IMR-90 (cell line): ENCODE measurements at regions not wholly inside any gene's neighbourhood (a gene's known extent, or its start where the extent isn't known, plus 50 kb on each side); places are given as distances from the start of the nearest gene placed in this dataset.
"Not testable (repeated sequence)": the region's sequence is repeated elsewhere in the genome, so short reads cannot be mapped to it uniquely, and the experiment has no call there.

Source experiments
- ATAC-seq: fragments of 200-7000 bp; cut with Tn5 transposase; 2 replicates; pipeline ENCODE4 v1.9.1; 2020; ENCODE audit warnings: low read depth, mild to moderate bottlenecking, moderate library complexity
- BruUV-seq: library from RNA; stranded (reverse); fragments of 400-500 nt; replicated peaks from 2 replicates; lab custom pipeline; 2021; lab: Mats Ljungman, UMichigan
- CTCF ChIA-PET: fragments of 300-600 bp; formaldehyde crosslinking; extraction: SDS; loops from one replicate; lab custom pipeline; 2021; ENCODE audit warnings: antibody characterized with exemption; lab: Yijun Ruan, JAX
- POLR2A ChIA-PET: fragments of 300-600 bp; sonication (Branson Sonifier 250); formaldehyde crosslinking; loops from one replicate; lab custom pipeline; 2022; ENCODE audit warnings: antibody characterized with exemption; ENCODE audit not compliant: unreplicated experiment; lab: Charles Lee
- DNase-seq: peaks from one replicate; pipeline ENCODE4 v3.0.0; 2013
- H2AFZ ChIP-seq: replicated peaks from 2 replicates; pipeline ENCODE3; 2013; ENCODE audit warnings: low read length, mild to moderate bottlenecking; ENCODE audit not compliant: poor library complexity
- H2AK5ac ChIP-seq: 2 replicates; pipeline ENCODE4 v1.6.1; 2013; ENCODE audit warnings: low read depth, low read length, inconsistent platforms
- H2AK9ac ChIP-seq: replicated peaks from 2 replicates; pipeline ENCODE3; 2013; ENCODE audit warnings: mild to moderate bottlenecking, low read depth, low read length, moderate library complexity; ENCODE audit not compliant: poor library complexity
- H2BK120ac ChIP-seq: 2 replicates; pipeline ENCODE4 v1.6.1; 2013; ENCODE audit warnings: low read depth, low read length, inconsistent platforms
- H2BK15ac ChIP-seq: 3 replicates; pipeline ENCODE4 v1.6.1; 2013; ENCODE audit warnings: low read depth, low read length, inconsistent platforms
- H2BK20ac ChIP-seq: 2 replicates; pipeline ENCODE4 v1.6.1; 2013; ENCODE audit warnings: low read depth, mild to moderate bottlenecking, inconsistent platforms, low read length, moderate library complexity
- H2BK5ac ChIP-seq: 2 replicates; pipeline ENCODE4 v1.6.1; 2013; ENCODE audit warnings: mild to moderate bottlenecking, low read depth, low read length, inconsistent platforms; ENCODE audit not compliant: poor library complexity, severe bottlenecking
- H3K14ac ChIP-seq: replicated peaks from 2 replicates; pipeline ENCODE4 v1.6.1; 2013; ENCODE audit warnings: low read depth, low read length, inconsistent platforms
- H3K18ac ChIP-seq: 2 replicates; pipeline ENCODE4 v1.6.1; 2013; ENCODE audit warnings: low read depth, low read length, control low read depth
- H3K23ac ChIP-seq: 2 replicates; pipeline ENCODE4 v1.6.1; 2013; ENCODE audit warnings: low read depth, low read length, inconsistent platforms
- H3K27ac ChIP-seq: 2 replicates; pipeline ENCODE4 v1.5.1; 2013; ENCODE audit warnings: mild to moderate bottlenecking, control low read depth, low read length; ENCODE audit not compliant: insufficient read depth
- H3K27me3 ChIP-seq: 2 replicates; pipeline ENCODE4 v1.6.1; 2013; ENCODE audit warnings: low read length; ENCODE audit not compliant: control insufficient read depth, insufficient read depth
- H3K36me3 ChIP-seq: 2 replicates; pipeline ENCODE4 v1.6.1; 2013; ENCODE audit warnings: low read length, mixed read lengths; ENCODE audit not compliant: control insufficient read depth, insufficient read depth
- H3K4ac ChIP-seq: 2 replicates; pipeline ENCODE4 v1.6.1; 2013; ENCODE audit warnings: low read depth, low read length, inconsistent platforms
- H3K4me1 ChIP-seq: 2 replicates; pipeline ENCODE4 v1.6.1; 2013; ENCODE audit warnings: low read length, mixed read lengths; ENCODE audit not compliant: control insufficient read depth, insufficient read depth
- H3K4me2 ChIP-seq: 2 replicates; pipeline ENCODE4 v1.6.1; 2013; ENCODE audit warnings: low read depth, mild to moderate bottlenecking, control low read depth, low read length, moderate library complexity
- H3K4me3 ChIP-seq: 2 replicates; pipeline ENCODE4 v1.5.1; 2013; ENCODE audit warnings: low read depth, mild to moderate bottlenecking, control low read depth, low read length, moderate library complexity; ENCODE audit not compliant: insufficient read depth
- H3K56ac ChIP-seq: 2 replicates; pipeline ENCODE4 v1.6.1; 2013; ENCODE audit warnings: low read length, inconsistent platforms; ENCODE audit not compliant: insufficient read depth; ENCODE audit errors: extremely low read depth
- H3K79me1 ChIP-seq, 2 experiments: 2 replicates each; pipeline ENCODE4 v1.6.1; 2013; ENCODE audit warnings: low read length in 2 of 2, inconsistent platforms in 1 of 2, low read depth in 1 of 2
- H3K9ac ChIP-seq: 2 replicates; pipeline ENCODE4 v1.6.1; 2013; ENCODE audit warnings: low read depth, low read length, control low read depth
- H3K9me1 ChIP-seq: 2 replicates; pipeline ENCODE4 v1.6.1; 2013; ENCODE audit warnings: low read length, inconsistent platforms; ENCODE audit not compliant: insufficient read depth
- H3K9me3 ChIP-seq: 2 replicates; pipeline ENCODE4 v1.6.1; 2013; ENCODE audit warnings: low read length; ENCODE audit not compliant: control insufficient read depth, insufficient read depth
- H4K20me1 ChIP-seq: 2 replicates; pipeline ENCODE4 v1.6.1; 2013; ENCODE audit warnings: low read length, inconsistent platforms; ENCODE audit not compliant: insufficient read depth
- H4K5ac ChIP-seq: 2 replicates; pipeline ENCODE4 v1.6.1; 2013; ENCODE audit warnings: mild to moderate bottlenecking, low read depth, low read length, control low read depth
- H4K8ac ChIP-seq, 2 experiments: 2 replicates each; pipeline ENCODE4 v1.6.1; 2013; ENCODE audit warnings: low read depth in 2 of 2, low read length in 2 of 2, control low read depth in 1 of 2, inconsistent platforms in 1 of 2
- H4K91ac ChIP-seq: 2 replicates; pipeline ENCODE4 v1.6.1; 2013; ENCODE audit warnings: low read depth, low read length, inconsistent platforms; ENCODE audit not compliant: insufficient read depth
- WGBS, 2 experiments: methylation state at CpG; one replicate each; pipeline versions ENCODE4 v1.1.5 to v1.1.7; 2013; ENCODE audit warnings: missing lambda C conversion rate in 2 of 2; ENCODE audit not compliant: insufficient read length in 1 of 2; ENCODE audit errors: extremely low coverage in 2 of 2; 5-methylcytosine and 5-hydroxymethylcytosine counted together
- dilution Hi-C: fragments of 300-500 bp; cut with HindIII; formaldehyde crosslinking; loops from one replicate; pipeline ENCODE4 v1.14.3; 2018; ENCODE audit warnings: low sequenced_read_pairs; ENCODE audit not compliant: unreplicated experiment
- in situ Hi-C: fragments of 300-500 bp; cut with MboI; formaldehyde crosslinking; loops from 3 replicates; pipeline ENCODE4 v1.14.3; 2019; ENCODE audit warnings: low sequenced_read_pairs, inconsistent platforms, mixed read lengths
- intact Hi-C: fragments of 100-400 bp; cut with micrococcal nuclease; formaldehyde crosslinking; loops from 2 replicates; pipeline ENCODE4 v1.10.0; 2022

DNA sequence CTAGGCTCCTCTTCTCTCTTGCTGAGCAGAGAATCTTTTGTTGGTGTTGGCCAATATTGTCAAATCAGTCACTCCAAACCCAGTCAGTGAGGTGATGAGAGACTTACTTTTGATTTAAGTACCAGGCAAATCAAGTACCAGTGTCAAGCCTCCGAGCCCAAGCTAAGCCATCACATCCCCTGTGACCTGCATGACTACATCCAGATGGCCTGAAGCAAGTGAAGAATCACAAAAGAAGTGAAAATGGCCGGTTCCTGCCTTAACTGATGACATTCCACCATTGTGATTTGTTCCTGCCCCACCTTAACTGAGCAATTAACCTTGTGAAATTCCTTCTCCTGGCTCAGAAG is 107.0 kb upstream of the DAB1 start:
- H4K20me1 ChIP-seq, in situ Hi-C loops, H3K36me3 ChIP-seq, H3K9ac ChIP-seq, DNase-seq, H4K91ac ChIP-seq, H4K5ac ChIP-seq, H2BK120ac ChIP-seq, H3K4ac ChIP-seq, H2AFZ ChIP-seq, H3K79me1 ChIP-seq, H4K8ac ChIP-seq, H2BK15ac ChIP-seq, H3K9me3 ChIP-seq, H2AK9ac ChIP-seq, H3K4me1 ChIP-seq, H2BK20ac ChIP-seq, H3K4me2 ChIP-seq, H2AK5ac ChIP-seq, dilution Hi-C loops, H3K56ac ChIP-seq, H3K18ac ChIP-seq, POLR2A ChIA-PET, H2BK5ac ChIP-seq, H3K9me1 ChIP-seq, H3K27ac ChIP-seq, CTCF ChIA-PET, intact Hi-C loops, ATAC-seq, BruUV-seq, H3K23ac ChIP-seq, H3K27me3 ChIP-seq, H3K14ac ChIP-seq, H3K4me3 ChIP-seq: not testable (repeated sequence)
- WGBS, 2 experiments: no CpG with 5 or more reads among the region's 2 CpGs
